HEK293T (cell line): ENCODE measurements at regions not wholly inside any gene's neighbourhood (a gene's known extent, or its start where the extent isn't known, plus 50 kb on each side); places are given as distances from the start of the nearest gene placed in this dataset.

Experiments
- FOXA1 ChIP-seq: fragments of 450-650 bp; IDR thresholded peaks from 2 replicates; pipeline ENCODE4 v1.6.1; 2016; ENCODE audit warnings: mild to moderate bottlenecking
- NFRKB ChIP-seq: fragments of 450-650 bp; IDR thresholded peaks from 2 replicates; pipeline ENCODE4 v1.6.1; 2016; ENCODE audit warnings: mild to moderate bottlenecking, moderate library complexity
- SUZ12 ChIP-seq: fragments of 450-650 bp; IDR thresholded peaks from 2 replicates; pipeline ENCODE4 v1.6.1; 2016; ENCODE audit warnings: mild to moderate bottlenecking

DNA sequence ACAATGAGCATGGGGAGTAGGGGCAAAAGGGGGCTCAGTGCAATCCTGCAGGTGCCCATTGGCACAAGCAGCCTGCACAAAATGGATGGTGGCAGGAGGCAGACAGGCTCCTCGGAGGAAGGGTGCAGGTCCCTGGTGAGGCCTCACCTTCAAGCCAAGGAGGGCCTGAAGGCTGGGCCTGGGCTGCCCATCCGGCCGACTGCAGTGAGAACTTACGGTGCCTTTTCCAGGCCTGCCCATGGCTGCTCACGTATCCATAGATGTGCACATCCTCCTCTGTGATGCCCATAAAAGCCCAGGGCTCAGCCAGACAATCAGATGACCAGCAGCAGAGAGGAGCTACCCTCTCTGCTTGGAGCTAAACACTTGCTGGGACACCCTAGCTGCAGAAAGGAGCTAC lies 1089.8 kb downstream of the PCDH18 start:
- no peak for TF ChIP-seq SUZ12
- TF ChIP-seq FOXA1 = no peak
- TF ChIP-seq NFRKB = no peak
